Neuronal stem cell (in vitro differentiated cells): ENCODE measurements at regions not wholly inside any gene's neighbourhood (a gene's known extent, or its start where the extent isn't known, plus 50 kb on each side); places are given as distances from the start of the nearest gene placed in this dataset.
A peak's percentile ranks its signal among the peaks of the same experiment; 100 is the strongest.
"Not testable (repeated sequence)": the region's sequence is repeated elsewhere in the genome, so short reads cannot be mapped to it uniquely, and the experiment has no call there.

Source experiments
- DNase-seq: peaks from one replicate; pipeline ENCODE4 v3.0.0-alpha.2; 2013; ENCODE audit warnings: low spot score
- H2AFZ ChIP-seq: one replicate; pipeline ENCODE4 v1.6.1; 2013; ENCODE audit warnings: mild to moderate bottlenecking, low read length, inconsistent platforms
- H2AK5ac ChIP-seq: 2 replicates; pipeline ENCODE4 v1.6.1; 2013; ENCODE audit warnings: low read depth, mild to moderate bottlenecking, inconsistent platforms, low read length, moderate library complexity, mixed read lengths
- H2BK120ac ChIP-seq: 2 replicates; pipeline ENCODE4 v1.6.1; 2013; ENCODE audit warnings: low read depth, mild to moderate bottlenecking, inconsistent platforms, low read length, moderate library complexity, mixed read lengths
- H2BK12ac ChIP-seq: one replicate; pipeline ENCODE4 v1.6.1; 2013; ENCODE audit warnings: low read length, inconsistent platforms
- H2BK15ac ChIP-seq: 2 replicates; pipeline ENCODE4 v1.6.1; 2013; ENCODE audit warnings: mild to moderate bottlenecking, low read length, inconsistent platforms, mixed read lengths
- H2BK5ac ChIP-seq: one replicate; pipeline ENCODE4 v1.6.1; 2013; ENCODE audit warnings: inconsistent platforms, mild to moderate bottlenecking, low read length, moderate library complexity
- H3K14ac ChIP-seq: one replicate; pipeline ENCODE4 v1.6.1; 2013; ENCODE audit warnings: low read length, inconsistent platforms
- H3K18ac ChIP-seq: 2 replicates; pipeline ENCODE4 v1.6.1; 2013; ENCODE audit warnings: low read length, inconsistent platforms
- H3K23ac ChIP-seq: 2 replicates; pipeline ENCODE4 v1.6.1; 2013; ENCODE audit warnings: low read depth, mild to moderate bottlenecking, mixed read lengths, low read length, inconsistent platforms; ENCODE audit not compliant: poor library complexity
- H3K27ac ChIP-seq: replicated peaks from 3 replicates; pipeline ENCODE4 v1.5.1; 2013; ENCODE audit warnings: low read length, inconsistent platforms
- H3K27me3 ChIP-seq, 3 experiments: 2 replicates each; pipeline ENCODE4 v1.6.1; 2013; ENCODE audit warnings: low read length in 3 of 3, mild to moderate bottlenecking in 2 of 3, inconsistent platforms in 1 of 3, low read depth in 1 of 3, mixed read lengths in 1 of 3, moderate library complexity in 1 of 3; ENCODE audit not compliant: control insufficient read depth in 3 of 3, insufficient read depth in 3 of 3
- H3K36me3 ChIP-seq, 2 donors: replicated peaks in 1 of 2; 2 replicates each; pipeline ENCODE4 v1.6.1; 2013; ENCODE audit warnings: low read length in 2 of 2; ENCODE audit not compliant: control insufficient read depth in 2 of 2, insufficient read depth in 2 of 2
- H3K4ac ChIP-seq: 2 replicates; pipeline ENCODE4 v1.6.1; 2013; ENCODE audit warnings: inconsistent platforms, mild to moderate bottlenecking, low read length, moderate library complexity
- H3K4me1 ChIP-seq, 2 donors: 1 replicate in 1 of 2; 2 replicates in 1 of 2; pipeline ENCODE4 v1.6.1; 2013; ENCODE audit warnings: low read length in 2 of 2, low read depth in 1 of 2; ENCODE audit not compliant: control insufficient read depth in 2 of 2, insufficient read depth in 1 of 2
- H3K4me2 ChIP-seq: one replicate; pipeline ENCODE4 v1.6.1; 2013; ENCODE audit warnings: mild to moderate bottlenecking, low read length, inconsistent platforms; ENCODE audit not compliant: insufficient read depth, poor library complexity, severe bottlenecking
- H3K4me3 ChIP-seq, 2 donors: 2 replicates each; pipeline ENCODE4 v1.5.1; 2013; ENCODE audit warnings: low read length in 2 of 2, mild to moderate bottlenecking in 2 of 2, inconsistent platforms in 1 of 2, moderate library complexity in 1 of 2
- H3K79me1 ChIP-seq: one replicate; pipeline ENCODE4 v1.6.1; 2013; ENCODE audit warnings: low read depth, mild to moderate bottlenecking, inconsistent platforms, low read length, moderate library complexity
- H3K9ac ChIP-seq: one replicate; pipeline ENCODE4 v1.6.1; 2013; ENCODE audit warnings: mild to moderate bottlenecking, low read depth, low read length, inconsistent platforms; ENCODE audit not compliant: poor library complexity
- H3K9me3 ChIP-seq, 2 donors: replicated peaks in 1 of 2; 2 replicates each; pipeline versions ENCODE3 to v1.6.1; 2013; ENCODE audit warnings: low read length in 2 of 2, mild to moderate bottlenecking in 2 of 2, inconsistent platforms in 1 of 2, low read depth in 1 of 2, mixed read lengths in 1 of 2, moderate library complexity in 1 of 2; ENCODE audit not compliant: control insufficient read depth in 2 of 2, insufficient read depth in 1 of 2
- H4K8ac ChIP-seq: one replicate; pipeline ENCODE4 v1.6.1; 2013; ENCODE audit warnings: low read depth, mild to moderate bottlenecking, inconsistent platforms, low read length, moderate library complexity
- H4K91ac ChIP-seq: one replicate; pipeline ENCODE4 v1.6.1; 2013; ENCODE audit warnings: low read length, low read depth, mild to moderate bottlenecking, inconsistent platforms; ENCODE audit not compliant: poor library complexity
- WGBS, 2 donors: extraction: QIAGEN DNeasy Blood & Tissue Kit; methylation state at CpG; one replicate each; pipeline ENCODE4 v1.1.7; 2013; ENCODE audit warnings: missing lambda C conversion rate in 2 of 2, mixed read lengths in 1 of 2; ENCODE audit not compliant: insufficient read length in 2 of 2, insufficient replicate concordance in 1 of 2; ENCODE audit errors: extremely low coverage in 2 of 2; 5-methylcytosine and 5-hydroxymethylcytosine counted together

DNA sequence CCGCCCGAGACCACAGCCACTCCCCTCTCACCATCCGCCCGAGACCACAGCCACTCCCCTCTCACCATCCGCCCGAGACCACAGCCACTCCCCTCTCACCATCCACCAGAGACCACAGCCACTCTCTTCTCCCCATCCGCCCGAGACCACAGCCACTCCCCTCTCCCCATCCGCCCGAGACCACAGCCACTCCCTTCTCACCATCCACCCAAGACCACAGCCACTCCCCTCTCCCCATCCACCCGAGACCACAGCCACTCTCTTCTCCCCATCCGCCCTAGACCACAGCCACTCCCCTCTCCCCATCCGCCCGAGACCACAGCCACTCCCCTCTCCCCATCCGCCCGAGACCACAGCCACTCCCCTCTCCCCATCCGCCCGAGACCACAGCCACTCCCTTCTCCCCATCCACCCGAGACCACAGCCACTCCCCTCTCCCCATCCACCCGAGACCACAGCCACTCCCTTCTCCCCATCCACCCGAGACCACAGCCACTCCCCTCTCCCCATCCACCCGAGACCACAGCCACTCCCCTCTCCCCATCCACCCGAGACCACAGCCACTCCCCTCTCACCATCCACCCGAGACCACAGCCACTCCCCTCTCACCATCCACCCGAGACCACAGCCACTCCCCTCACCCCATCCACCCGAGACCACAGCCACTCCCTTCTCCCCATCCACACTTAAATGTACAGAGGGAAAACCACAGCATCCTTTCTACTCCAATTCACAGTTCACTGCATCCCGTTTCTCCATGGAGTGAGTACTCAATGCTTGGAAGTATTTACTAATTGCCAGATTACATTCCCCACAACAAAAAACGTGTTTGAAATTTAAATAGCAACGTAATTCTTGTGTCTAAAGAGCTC lies 83.5 kb upstream of the SFSWAP start:
- not testable (repeated sequence) for H3K4me1 ChIP-seq
- WGBS, 2 donors, result no CpG with 5 or more reads among the region's 29 CpGs
- H3K4me2 ChIP-seq, result peak overlapping the region; percentile 11

DNA sequence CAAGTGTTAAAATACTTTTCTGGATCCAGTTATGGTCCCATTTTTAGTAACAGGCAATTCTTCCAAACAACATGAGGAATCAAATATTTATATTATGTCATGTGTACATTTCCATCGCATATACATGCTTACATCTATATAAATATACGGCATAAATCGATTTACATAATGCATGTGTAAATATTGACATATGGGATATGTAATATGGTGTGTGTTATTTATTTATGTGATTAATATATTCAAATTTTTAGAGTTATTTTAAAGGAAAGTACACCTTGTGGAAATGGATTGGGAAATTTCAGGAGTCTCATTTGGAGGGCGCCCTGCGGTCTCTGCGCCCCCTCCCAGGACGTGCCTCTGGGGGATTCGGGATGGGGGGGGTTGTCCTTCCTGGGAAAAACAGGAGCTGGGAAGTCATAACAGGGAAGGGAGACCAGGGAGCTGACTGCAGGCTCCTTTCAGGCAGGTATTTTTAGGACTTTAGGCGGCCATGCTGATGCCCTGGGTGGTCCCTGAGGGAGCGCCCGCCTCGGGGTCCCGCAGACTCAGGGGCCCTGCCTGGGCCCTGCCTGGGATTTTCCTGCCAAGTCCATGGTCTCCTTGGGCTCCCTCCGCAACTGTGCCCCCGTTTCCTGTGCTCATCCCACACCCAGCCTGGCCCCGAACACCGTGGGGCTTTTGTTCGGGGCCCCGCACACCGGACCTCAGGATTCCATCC lies 82.7 kb upstream of the SFSWAP start:
- no peak overlapping the region for H2AK5ac ChIP-seq
- no peak overlapping the region for H4K91ac ChIP-seq
- no peak overlapping the region for H2BK5ac ChIP-seq
- no peak overlapping the region for H2BK12ac ChIP-seq
- H3K36me3 ChIP-seq, result no peaks in the 10 kb centered on the region
- no peak overlapping the region for H2BK15ac ChIP-seq
- H3K4me1 ChIP-seq, result peaks cover 0 to 7% of the 10 kb centered on the region in 2 donors
- no peak overlapping the region for H2BK120ac ChIP-seq
- no peak overlapping the region for H4K8ac ChIP-seq
- no peak overlapping the region for H3K14ac ChIP-seq
- WGBS, 2 donors, result no CpG with 5 or more reads among the region's 20 CpGs
- H3K4me3 ChIP-seq, result no peak overlapping the region
- peak overlapping the region; percentile 1 for H3K23ac ChIP-seq
- no peak overlapping the region for H2AFZ ChIP-seq
- H3K4ac ChIP-seq, result no peak overlapping the region
- no peak overlapping the region for H3K9ac ChIP-seq
- H3K18ac ChIP-seq, result no peak overlapping the region
- DNase-seq, result no peak
- H3K4me2 ChIP-seq, result no peak overlapping the region
- no peaks in the 10 kb centered on the region for H3K9me3 ChIP-seq
- no peaks in the 10 kb centered on the region for H3K79me1 ChIP-seq
- no peak overlapping the region for H3K27ac ChIP-seq
- no peaks in the 10 kb centered on the region for H3K27me3 ChIP-seq

More for the DNA sequence above, 83.5 kb upstream of the SFSWAP start:
- not testable (repeated sequence) for H2BK5ac ChIP-seq, H2BK15ac ChIP-seq, H4K8ac ChIP-seq, H3K4ac ChIP-seq, DNase-seq, H3K18ac ChIP-seq, H3K14ac ChIP-seq, H3K27me3 ChIP-seq, H2AFZ ChIP-seq, H2AK5ac ChIP-seq, H2BK120ac ChIP-seq, H3K9ac ChIP-seq, H2BK12ac ChIP-seq, H3K9me3 ChIP-seq, H3K79me1 ChIP-seq, H3K4me3 ChIP-seq, H3K36me3 ChIP-seq, H4K91ac ChIP-seq, H3K27ac ChIP-seq
- peak overlapping the region; percentile 93 for H3K23ac ChIP-seq

DNA sequence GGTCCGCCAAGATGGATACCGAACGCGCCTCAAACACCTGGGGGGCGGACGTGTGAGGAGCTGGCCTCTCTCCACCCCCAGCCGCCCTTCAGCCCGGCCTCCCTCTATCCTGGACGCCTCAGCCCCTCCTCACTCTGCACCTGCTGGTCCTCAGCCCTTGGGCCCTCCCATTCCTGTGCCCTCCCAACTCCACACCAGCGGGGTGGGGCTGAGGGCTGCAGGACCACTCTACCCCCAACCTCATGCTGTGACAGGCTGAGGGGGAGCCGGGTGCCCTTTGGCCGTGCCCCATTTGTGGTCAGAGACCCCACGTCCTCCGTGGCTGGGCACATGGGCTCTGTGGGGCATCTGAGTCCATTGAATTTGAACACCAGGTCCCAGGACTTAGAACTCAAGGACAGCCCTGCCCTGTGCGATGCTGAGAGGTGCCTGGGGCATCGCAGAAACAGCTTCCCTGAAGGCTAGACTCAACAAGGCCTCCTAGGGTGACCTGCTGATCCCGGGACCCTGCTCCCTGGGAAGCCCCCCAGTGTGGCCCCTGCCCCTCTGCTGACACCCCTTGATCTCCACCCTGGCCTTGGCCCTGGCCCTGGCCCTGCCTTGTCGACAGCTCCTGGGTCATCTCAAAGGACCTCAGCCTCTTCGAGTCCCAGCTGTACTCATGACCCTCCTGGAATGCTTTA lies 82.0 kb upstream of the SFSWAP start:
- Histone ChIP-seq H3K4ac (no peak overlapping the region), H3K9ac (no peak overlapping the region), H3K36me3 (no peaks in the 10 kb centered on the region), H3K14ac (peak overlapping the region; percentile 12), H2BK12ac (no peak overlapping the region), H3K79me1 (no peaks in the 10 kb centered on the region), H3K9me3 (no peaks in the 10 kb centered on the region), H2BK15ac (no peak overlapping the region), H3K4me2 (no peak overlapping the region), H2AK5ac (peak overlapping the region; percentile 32), H3K23ac (peak overlapping the region; percentile 1), H2BK120ac (no peak overlapping the region), H2BK5ac (no peak overlapping the region), H3K4me3 (no peak overlapping the region), H3K27me3 (no peaks in the 10 kb centered on the region), H4K8ac (no peak overlapping the region), H3K18ac (peak overlapping the region; percentile 44), H3K27ac (no peak overlapping the region), H3K4me1 (peaks cover 2 to 7% of the 10 kb centered on the region in 2 donors), H4K91ac (no peak overlapping the region), H2AFZ (no peak overlapping the region)
- no peak for DNase-seq
- WGBS, 2 donors, result no CpG with 5 or more reads among the region's 19 CpGs

DNA sequence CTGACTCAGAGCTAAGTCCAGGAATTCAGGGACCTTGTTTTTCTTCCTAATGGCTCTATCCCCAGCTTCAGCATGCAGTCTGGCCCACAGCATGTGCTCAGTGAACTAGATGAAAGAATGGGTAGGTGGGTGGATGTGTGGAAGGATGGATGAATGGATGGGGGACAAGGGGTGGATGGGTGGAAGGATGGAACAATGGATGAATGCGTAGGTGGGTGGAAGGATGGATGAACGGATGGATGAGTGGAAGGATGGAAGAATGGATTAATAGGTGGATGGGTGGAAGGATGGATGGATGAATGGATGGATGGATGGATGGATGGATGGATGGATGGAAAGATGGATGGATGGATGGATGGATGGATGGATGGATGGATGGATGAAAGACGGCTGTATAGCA lies 79.7 kb upstream of the SFSWAP start:
- Histone ChIP-seq H3K36me3 (no peaks in the 10 kb centered on the region), H3K27me3 (no peaks in the 10 kb centered on the region), H2AFZ (no peak overlapping the region), H4K8ac (no peak overlapping the region), H3K4ac (no peak overlapping the region), H3K4me2 (no peak overlapping the region), H2AK5ac (no peak overlapping the region), H3K23ac (no peak overlapping the region), H3K79me1 (no peaks in the 10 kb centered on the region), H2BK15ac (no peak overlapping the region), H3K4me1 (peaks cover 0 to 2% of the 10 kb centered on the region in 2 donors), H3K9me3 (no peaks in the 10 kb centered on the region), H3K27ac (no peak overlapping the region), H2BK120ac (no peak overlapping the region), H3K18ac (no peak overlapping the region), H2BK5ac (no peak overlapping the region), H4K91ac (no peak overlapping the region), H3K4me3 (no peak overlapping the region), H3K9ac (no peak overlapping the region), H3K14ac (no peak overlapping the region), H2BK12ac (peak overlapping the region; percentile 22)
- DNase-seq, result no peak
- WGBS, 2 donors, result 100% methylated on average over 2 of the region's 3 CpGs; no CpG with 5 or more reads in 1 of the 2 donors
